MM.1S (cell line): ENCODE measurements at regions not wholly inside any gene's neighbourhood (a gene's known extent, or its start where the extent isn't known, plus 50 kb on each side); places are given as distances from the start of the nearest gene placed in this dataset.

Experiments used
- DNase-seq: peaks from one replicate; pipeline ENCODE4 v3.0.0-alpha.2; 2015
- H2AFZ ChIP-seq: fragments of 300-600 bp; sonication (generic); 2 replicates; pipeline ENCODE4 v1.6.0; 2016; ENCODE audit warnings: antibody characterized with exemption, low read length
- H3F3A ChIP-seq: fragments of 300-600 bp; sonication (generic); 2 replicates; pipeline ENCODE4 v1.6.1; 2016; ENCODE audit warnings: mild to moderate bottlenecking, antibody characterized with exemption, low read length, moderate library complexity, mixed read lengths; ENCODE audit not compliant: insufficient read depth
- H3K27ac ChIP-seq: fragments of 300-600 bp; sonication (generic); 2 replicates; pipeline ENCODE4 v1.5.1; 2016; ENCODE audit warnings: mild to moderate bottlenecking, low read length
- H3K27me3 ChIP-seq: fragments of 300-600 bp; sonication (generic); replicated peaks from 2 replicates; pipeline ENCODE4 v1.6.0; 2016; ENCODE audit warnings: low read length; ENCODE audit not compliant: insufficient read depth
- H3K36me3 ChIP-seq: fragments of 300-600 bp; sonication (generic); replicated peaks from 2 replicates; pipeline ENCODE4 v1.6.1; 2016; ENCODE audit warnings: mild to moderate bottlenecking, low read length, mixed read lengths; ENCODE audit not compliant: insufficient read depth
- H3K4me1 ChIP-seq: fragments of 300-600 bp; sonication (generic); 2 replicates; pipeline ENCODE4 v1.6.1; 2016; ENCODE audit warnings: low read length, mixed read lengths
- H3K4me2 ChIP-seq: fragments of 300-600 bp; sonication (generic); 2 replicates; pipeline ENCODE4 v1.6.0; 2016; ENCODE audit warnings: low read depth, low read length
- H3K4me3 ChIP-seq: fragments of 300-600 bp; sonication (generic); 2 replicates; pipeline ENCODE4 v1.5.1; 2016; ENCODE audit warnings: low read length, mixed read lengths
- H3K79me2 ChIP-seq: fragments of 300-600 bp; sonication (generic); 2 replicates; pipeline ENCODE4 v1.6.1; 2016; ENCODE audit warnings: mixed run types, low read length, mixed read lengths
- H3K9ac ChIP-seq: fragments of 300-600 bp; sonication (generic); 2 replicates; pipeline ENCODE4 v1.6.1; 2016; ENCODE audit warnings: low read length, mixed read lengths
- H3K9me2 ChIP-seq: fragments of 300-600 bp; sonication (generic); replicated peaks from 2 replicates; pipeline ENCODE4 v1.6.1; 2016; ENCODE audit warnings: mild to moderate bottlenecking, low read length, mixed read lengths; ENCODE audit not compliant: insufficient read depth
- H3K9me3 ChIP-seq: fragments of 300-600 bp; sonication (generic); replicated peaks from 2 replicates; pipeline ENCODE4 v1.6.1; 2016; ENCODE audit warnings: mild to moderate bottlenecking, low read length, mixed read lengths; ENCODE audit not compliant: insufficient read depth
- H4K20me1 ChIP-seq: fragments of 300-600 bp; sonication (generic); 2 replicates; pipeline ENCODE4 v1.6.1; 2016; ENCODE audit warnings: mild to moderate bottlenecking, low read length, moderate library complexity, mixed read lengths; ENCODE audit not compliant: insufficient read depth
- EZH2 ChIP-seq: fragments of 300-600 bp; sonication (generic); optimal IDR thresholded peaks from 2 replicates; pipeline ENCODE3; 2017; ENCODE audit warnings: low read depth, mild to moderate bottlenecking, antibody characterized with exemption, low read length, mixed read lengths
- EZH2phosphoT487 ChIP-seq: fragments of 300-600 bp; sonication (generic); IDR thresholded peaks from 2 replicates; pipeline ENCODE4 v1.6.1; 2018; ENCODE audit warnings: antibody characterized with exemption, low read length
- TF ChIP-seq, protein P1 (sequence below): fragments of 300-600 bp; sonication (generic); IDR thresholded peaks from 2 replicates; pipeline ENCODE4 v1.5.1; 2016; ENCODE audit warnings: antibody characterized with exemption, low read length, mixed read lengths

DNA sequence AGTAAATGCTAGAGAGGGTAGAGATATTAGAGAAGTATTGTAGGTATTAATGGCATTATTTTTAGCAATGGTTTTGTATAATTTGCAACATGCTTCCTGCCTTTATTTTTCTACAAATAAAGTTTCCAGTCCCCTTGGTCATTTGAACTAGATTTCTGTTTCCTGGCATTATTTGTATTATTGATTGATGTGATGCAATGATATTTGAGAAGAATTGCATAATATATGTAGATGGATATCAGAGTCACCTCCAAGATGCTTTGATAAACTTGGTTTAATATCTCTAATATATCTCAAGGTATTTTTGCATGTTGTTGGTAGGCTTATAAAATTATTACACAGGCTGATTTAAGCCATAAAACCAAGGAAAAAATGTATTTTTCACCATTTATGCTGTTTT, 1054.5 kb downstream of the SLITRK1 start:
- TF ChIP-seq EZH2 (no peak), EZH2phosphoT487 (no peak)
- TF ChIP-seq, protein P1, sequence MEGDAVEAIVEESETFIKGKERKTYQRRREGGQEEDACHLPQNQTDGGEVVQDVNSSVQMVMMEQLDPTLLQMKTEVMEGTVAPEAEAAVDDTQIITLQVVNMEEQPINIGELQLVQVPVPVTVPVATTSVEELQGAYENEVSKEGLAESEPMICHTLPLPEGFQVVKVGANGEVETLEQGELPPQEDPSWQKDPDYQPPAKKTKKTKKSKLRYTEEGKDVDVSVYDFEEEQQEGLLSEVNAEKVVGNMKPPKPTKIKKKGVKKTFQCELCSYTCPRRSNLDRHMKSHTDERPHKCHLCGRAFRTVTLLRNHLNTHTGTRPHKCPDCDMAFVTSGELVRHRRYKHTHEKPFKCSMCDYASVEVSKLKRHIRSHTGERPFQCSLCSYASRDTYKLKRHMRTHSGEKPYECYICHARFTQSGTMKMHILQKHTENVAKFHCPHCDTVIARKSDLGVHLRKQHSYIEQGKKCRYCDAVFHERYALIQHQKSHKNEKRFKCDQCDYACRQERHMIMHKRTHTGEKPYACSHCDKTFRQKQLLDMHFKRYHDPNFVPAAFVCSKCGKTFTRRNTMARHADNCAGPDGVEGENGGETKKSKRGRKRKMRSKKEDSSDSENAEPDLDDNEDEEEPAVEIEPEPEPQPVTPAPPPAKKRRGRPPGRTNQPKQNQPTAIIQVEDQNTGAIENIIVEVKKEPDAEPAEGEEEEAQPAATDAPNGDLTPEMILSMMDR = no peak
- H3K27me3 ChIP-seq = no peaks in the 10 kb centered on the region

DNA sequence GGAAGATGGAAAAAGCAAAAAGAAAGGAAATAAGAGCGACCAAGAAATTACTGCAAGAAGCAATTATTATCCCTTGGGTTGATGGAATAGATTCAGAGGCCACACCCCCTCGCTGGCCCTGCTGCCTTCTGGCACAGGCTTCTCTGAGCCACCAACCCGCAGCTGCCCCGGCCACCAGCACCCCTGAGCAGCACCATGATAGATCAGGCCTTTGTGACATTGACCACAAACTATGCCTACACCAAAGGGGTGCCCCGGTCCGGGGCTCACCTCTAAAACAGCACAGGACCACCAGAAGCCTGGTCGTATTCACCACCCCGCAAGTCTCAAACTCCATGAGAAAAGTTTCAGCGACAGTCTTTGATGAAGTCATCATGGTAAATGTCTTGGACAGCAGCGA, 1059.3 kb downstream of the SLITRK1 start:
- no peaks in the 10 kb centered on the region for H3K9me2 ChIP-seq
- no peak overlapping the region for H3K4me2 ChIP-seq
- no peaks in the 10 kb centered on the region for H3K4me1 ChIP-seq
- H3F3A ChIP-seq = no peaks in the 10 kb centered on the region
- no peak for TF ChIP-seq EZH2
- TF ChIP-seq, protein P1 = no peak
- H4K20me1 ChIP-seq = no peaks in the 10 kb centered on the region
- no peak overlapping the region for H2AFZ ChIP-seq
- no peak overlapping the region for H3K4me3 ChIP-seq
- no peaks in the 10 kb centered on the region for H3K9me3 ChIP-seq
- no peak overlapping the region for H3K27ac ChIP-seq
- H3K36me3 ChIP-seq = no peaks in the 10 kb centered on the region
- H3K9ac ChIP-seq = no peak overlapping the region
- H3K79me2 ChIP-seq = no peaks in the 10 kb centered on the region
- DNase-seq = no peak
- no peaks in the 10 kb centered on the region for H3K27me3 ChIP-seq

More for the DNA sequence above, 1054.5 kb downstream of the SLITRK1 start:
- no peak for DNase-seq
- Histone ChIP-seq H3K4me3 (no peak overlapping the region), H3K27ac (no peak overlapping the region), H3F3A (no peaks in the 10 kb centered on the region), H3K79me2 (no peaks in the 10 kb centered on the region), H3K9me2 (no peaks in the 10 kb centered on the region), H4K20me1 (no peaks in the 10 kb centered on the region), H3K36me3 (no peaks in the 10 kb centered on the region), H3K4me1 (no peaks in the 10 kb centered on the region), H2AFZ (no peak overlapping the region), H3K9me3 (no peaks in the 10 kb centered on the region), H3K9ac (no peak overlapping the region), H3K4me2 (no peak overlapping the region)

DNA sequence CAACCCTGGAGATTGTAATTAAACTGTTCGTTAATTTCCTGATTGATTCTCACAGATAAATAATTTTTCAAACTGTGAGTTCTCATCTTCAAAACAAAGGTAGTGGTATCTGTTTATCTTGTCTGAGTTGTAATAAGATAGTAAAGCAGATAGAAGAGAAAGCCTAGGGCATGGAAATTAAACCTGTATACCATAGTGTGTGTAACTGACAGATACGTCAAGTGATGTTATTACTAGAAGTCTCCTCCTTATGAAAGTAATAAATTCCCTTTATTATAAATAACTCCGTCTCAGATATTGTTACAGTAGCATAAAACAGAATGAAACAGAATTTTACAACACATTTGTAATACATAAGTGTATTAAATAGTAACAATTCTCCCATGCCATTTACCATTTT, 1065.1 kb downstream of the SLITRK1 start:
- H3K4me1 ChIP-seq = no peaks in the 10 kb centered on the region
- no peaks in the 10 kb centered on the region for H3K27me3 ChIP-seq
- H3K4me3 ChIP-seq = no peak overlapping the region
- no peak overlapping the region for H3K4me2 ChIP-seq
- no peak for DNase-seq
- H3K9ac ChIP-seq = no peak overlapping the region
- H3F3A ChIP-seq = no peaks in the 10 kb centered on the region
- no peaks in the 10 kb centered on the region for H3K9me3 ChIP-seq
- H3K27ac ChIP-seq = no peak overlapping the region
- no peaks in the 10 kb centered on the region for H3K79me2 ChIP-seq
- H2AFZ ChIP-seq = no peak overlapping the region
- no peaks in the 10 kb centered on the region for H3K36me3 ChIP-seq
- TF ChIP-seq EZH2 (no peak), EZH2phosphoT487 (no peak)
- TF ChIP-seq, protein P1 = no peak
- H4K20me1 ChIP-seq = no peaks in the 10 kb centered on the region
- no peaks in the 10 kb centered on the region for H3K9me2 ChIP-seq

DNA sequence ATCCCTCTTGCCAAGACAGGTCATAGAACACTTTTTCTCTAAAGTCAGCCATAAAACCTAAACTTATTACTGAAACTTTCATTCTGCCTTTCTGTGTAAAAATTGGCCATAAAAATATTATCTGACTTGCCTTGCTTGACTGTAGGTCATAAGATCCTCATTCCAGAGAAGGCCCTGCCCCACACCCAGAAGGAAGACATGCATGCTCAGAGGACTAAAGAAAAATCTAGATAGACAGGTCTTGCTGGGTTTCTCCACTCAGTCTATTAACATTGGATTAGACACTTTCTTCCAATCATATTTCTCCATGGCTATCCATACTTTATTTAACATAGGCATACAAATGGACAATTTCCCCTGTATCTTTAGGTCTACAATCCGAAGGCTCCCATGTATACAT, 1066.5 kb downstream of the SLITRK1 start:
- Histone ChIP-seq H4K20me1 (no peaks in the 10 kb centered on the region), H3K9ac (no peak overlapping the region), H3K9me3 (no peaks in the 10 kb centered on the region), H2AFZ (no peak overlapping the region), H3K4me1 (no peaks in the 10 kb centered on the region), H3K9me2 (no peaks in the 10 kb centered on the region), H3K4me2 (no peak overlapping the region), H3K36me3 (no peaks in the 10 kb centered on the region), H3F3A (no peaks in the 10 kb centered on the region), H3K4me3 (no peak overlapping the region), H3K27ac (no peak overlapping the region), H3K27me3 (no peaks in the 10 kb centered on the region), H3K79me2 (no peaks in the 10 kb centered on the region)
- TF ChIP-seq EZH2 = no peak
- TF ChIP-seq, protein P1 = no peak
- TF ChIP-seq EZH2phosphoT487 = no peak
- DNase-seq = no peak
